Activated CD8-positive, alpha-beta T cell treated with anti-CD3 and anti-CD28 coated beads for 36 hours (primary cell): ENCODE measurements at regions not wholly inside any gene's neighbourhood (a gene's known extent, or its start where the extent isn't known, plus 50 kb on each side); places are given as distances from the start of the nearest gene placed in this dataset.

Experiments
- ATAC-seq: fragments of 200-7000 bp; cut with Tn5 transposase; one replicate; pipeline ENCODE4 v1.10.0; 2021; ENCODE audit warnings: mild to moderate bottlenecking, moderate library complexity
- CTCF ChIA-PET: fragments of 350-600 bp; sonication (Branson Sonifier 250); formaldehyde crosslinking; loops from one replicate; lab custom pipeline; 2021; ENCODE audit warnings: antibody characterized with exemption; lab: Charles Lee
- POLR2A ChIA-PET: fragments of 350-600 bp; sonication (Branson Sonifier 250); formaldehyde crosslinking; loops from one replicate; lab custom pipeline; 2021; ENCODE audit warnings: antibody characterized with exemption; lab: Charles Lee
- DNase-seq: peaks from one replicate; pipeline ENCODE4 v3.0.0-alpha.2; 2020
- H3K27ac Mint-ChIP-seq: one replicate; pipeline ENCODE4 v1.8.0; 2021; ENCODE audit warnings: mild to moderate bottlenecking, mixed read lengths
- H3K27me3 Mint-ChIP-seq: one replicate; pipeline ENCODE4 v1.8.0; 2021; ENCODE audit warnings: mixed read lengths
- H3K36me3 Mint-ChIP-seq: one replicate; pipeline ENCODE4 v1.8.0; 2021; ENCODE audit warnings: low read depth, mixed read lengths
- H3K4me1 Mint-ChIP-seq: one replicate; pipeline ENCODE4 v1.8.0; 2021; ENCODE audit warnings: low read depth, mixed read lengths
- H3K4me3 Mint-ChIP-seq: one replicate; pipeline ENCODE4 v1.8.0; 2021; ENCODE audit warnings: mild to moderate bottlenecking, moderate library complexity, mixed read lengths
- H3K9me3 Mint-ChIP-seq: one replicate; pipeline ENCODE4 v1.8.0; 2021; ENCODE audit warnings: mixed read lengths
- intact Hi-C: fragments of 100-400 bp; cut with micrococcal nuclease; formaldehyde crosslinking; loops from one replicate; pipeline ENCODE4 v1.10.0; 2022
- TF ChIP-seq, protein P1 (sequence below): fragments of 200-600 bp; IDR thresholded peaks from one replicate; pipeline ENCODE4 v1.8.0; 2022; ENCODE audit warnings: antibody characterized with exemption, mild to moderate bottlenecking

DNA sequence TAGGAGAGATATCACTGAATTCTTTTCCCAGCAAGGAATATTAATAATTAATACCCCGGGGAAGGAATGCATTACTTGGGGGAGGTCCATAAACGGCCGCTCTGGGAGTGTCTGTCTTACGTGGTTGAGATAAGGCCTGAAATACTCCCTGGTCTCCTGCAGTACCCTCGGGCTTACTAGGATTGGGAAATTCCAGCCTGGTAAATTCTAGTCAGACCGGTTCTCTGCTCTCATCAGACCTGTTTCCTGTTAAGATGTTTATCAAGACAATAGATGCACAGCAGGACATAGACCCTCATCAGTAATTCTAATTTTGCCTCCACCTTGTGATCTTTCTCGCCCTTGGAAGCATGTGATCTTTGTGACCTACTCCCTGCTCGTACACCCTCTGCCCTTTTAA is 162.8 kb upstream of the KCND2 start:
- ATAC-seq (no peak), DNase-seq (no peak)
- peaks cover 15% of the 10 kb centered on the region for H3K9me3 Mint-ChIP-seq
- H3K27ac Mint-ChIP-seq = no peak overlapping the region
- TF ChIP-seq, protein P1, sequence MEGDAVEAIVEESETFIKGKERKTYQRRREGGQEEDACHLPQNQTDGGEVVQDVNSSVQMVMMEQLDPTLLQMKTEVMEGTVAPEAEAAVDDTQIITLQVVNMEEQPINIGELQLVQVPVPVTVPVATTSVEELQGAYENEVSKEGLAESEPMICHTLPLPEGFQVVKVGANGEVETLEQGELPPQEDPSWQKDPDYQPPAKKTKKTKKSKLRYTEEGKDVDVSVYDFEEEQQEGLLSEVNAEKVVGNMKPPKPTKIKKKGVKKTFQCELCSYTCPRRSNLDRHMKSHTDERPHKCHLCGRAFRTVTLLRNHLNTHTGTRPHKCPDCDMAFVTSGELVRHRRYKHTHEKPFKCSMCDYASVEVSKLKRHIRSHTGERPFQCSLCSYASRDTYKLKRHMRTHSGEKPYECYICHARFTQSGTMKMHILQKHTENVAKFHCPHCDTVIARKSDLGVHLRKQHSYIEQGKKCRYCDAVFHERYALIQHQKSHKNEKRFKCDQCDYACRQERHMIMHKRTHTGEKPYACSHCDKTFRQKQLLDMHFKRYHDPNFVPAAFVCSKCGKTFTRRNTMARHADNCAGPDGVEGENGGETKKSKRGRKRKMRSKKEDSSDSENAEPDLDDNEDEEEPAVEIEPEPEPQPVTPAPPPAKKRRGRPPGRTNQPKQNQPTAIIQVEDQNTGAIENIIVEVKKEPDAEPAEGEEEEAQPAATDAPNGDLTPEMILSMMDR = no peak
- no peaks in the 10 kb centered on the region for H3K4me1 Mint-ChIP-seq
- no peak overlapping the region for H3K4me3 Mint-ChIP-seq
- intact Hi-C loops = no loop called here
- ChIA-PET POLR2A (no interaction called here), CTCF (no interaction called here)
- H3K27me3 Mint-ChIP-seq = no peaks in the 10 kb centered on the region
- no peaks in the 10 kb centered on the region for H3K36me3 Mint-ChIP-seq

GRCh38 chr7:120114626-120115025 is 158.3 kb upstream of the KCND2 start:
- Mint-ChIP-seq H3K27ac (no peak overlapping the region), H3K36me3 (no peaks in the 10 kb centered on the region), H3K4me3 (no peak overlapping the region), H3K4me1 (no peaks in the 10 kb centered on the region), H3K27me3 (no peaks in the 10 kb centered on the region), H3K9me3 (peaks cover 24% of the 10 kb centered on the region)
- DNase-seq (no peak), ATAC-seq (no peak)
- POLR2A ChIA-PET = no interaction called here
- intact Hi-C loops = no loop called here
- TF ChIP-seq, protein P1 = no peak
- CTCF ChIA-PET = no interaction called here

DNA sequence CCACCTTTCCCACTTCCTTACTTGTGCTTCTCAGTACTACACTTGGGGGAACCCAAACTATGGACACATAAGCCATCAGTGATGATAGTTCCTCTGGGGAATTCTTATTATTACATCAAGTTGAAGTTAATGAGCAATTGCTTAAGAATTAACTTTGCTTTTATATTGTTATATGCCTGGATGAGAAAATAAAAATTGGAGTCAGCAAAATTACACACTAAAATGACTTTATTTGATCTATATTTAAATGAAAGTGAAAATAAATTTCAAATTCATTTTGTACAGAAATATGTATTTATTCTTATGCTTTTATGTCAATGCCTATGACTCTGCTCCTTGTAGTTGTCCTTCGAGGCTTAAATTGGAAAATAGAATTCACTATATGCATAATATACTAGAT is 149.4 kb upstream of the KCND2 start:
- intact Hi-C loops = no loop called here
- ATAC-seq (no peak), DNase-seq (no peak)
- H3K36me3 Mint-ChIP-seq = no peaks in the 10 kb centered on the region
- TF ChIP-seq, protein P1 = no peak
- peaks cover 3% of the 10 kb centered on the region for H3K9me3 Mint-ChIP-seq
- H3K4me3 Mint-ChIP-seq = no peak overlapping the region
- no peak overlapping the region for H3K27ac Mint-ChIP-seq
- no peaks in the 10 kb centered on the region for H3K4me1 Mint-ChIP-seq
- ChIA-PET POLR2A (no interaction called here), CTCF (no interaction called here)
- H3K27me3 Mint-ChIP-seq = no peaks in the 10 kb centered on the region

- Mint-ChIP-seq H3K27me3 (no peaks in the 10 kb centered on the region), H3K4me1 (no peaks in the 10 kb centered on the region), H3K36me3 (no peaks in the 10 kb centered on the region), H3K4me3 (no peak overlapping the region), H3K27ac (no peak overlapping the region), H3K9me3 (peaks cover 23% of the 10 kb centered on the region)
- ATAC-seq (no peak), DNase-seq (no peak)
- ChIA-PET POLR2A (no interaction called here), CTCF (no interaction called here)
- TF ChIP-seq, protein P1 = no peak
- intact Hi-C loops = no loop called here
These were observed 141.7 kb upstream of the KCND2 start for GRCh38 chr7:120131096-120131839.

GRCh38 chr7:120138497-120138896 is 134.5 kb upstream of the KCND2 start:
- no peaks in the 10 kb centered on the region for H3K36me3 Mint-ChIP-seq
- ChIA-PET POLR2A (no interaction called here), CTCF (no interaction called here)
- intact Hi-C loops = no loop called here
- no peak overlapping the region for H3K4me3 Mint-ChIP-seq
- no peak overlapping the region for H3K27ac Mint-ChIP-seq
- DNase-seq = no peak
- H3K9me3 Mint-ChIP-seq = peaks cover 13% of the 10 kb centered on the region
- H3K4me1 Mint-ChIP-seq = no peaks in the 10 kb centered on the region
- TF ChIP-seq, protein P1 = no peak
- ATAC-seq = no peak
- no peaks in the 10 kb centered on the region for H3K27me3 Mint-ChIP-seq
